Uterus (tissue), 3 donors: ENCODE measurements at regions not wholly inside any gene's neighbourhood (a gene's known extent, or its start where the extent isn't known, plus 50 kb on each side); places are given as distances from the start of the nearest gene placed in this dataset.
"Not testable (repeated sequence)": the region's sequence is repeated elsewhere in the genome, so short reads cannot be mapped to it uniquely, and the experiment has no call there.

Experiments used
- DNase-seq, 2 donors: peaks; one replicate each; pipeline ENCODE4 v3.0.0-alpha.2; 2019 to 2020
- H3K27ac ChIP-seq, 2 donors: fragments of 200-600 bp; sonication (generic); 1 replicate in 1 of 2; 2 replicates in 1 of 2; pipeline ENCODE4 v1.5.1; 2016 to 2018
- H3K27me3 ChIP-seq, 2 donors: fragments of 200-600 bp; sonication (generic); one replicate each; pipeline ENCODE4 v1.5.1; 2018 to 2019; ENCODE audit warnings: control low read depth in 1 of 2
- H3K36me3 ChIP-seq, 2 donors: fragments of 200-600 bp; sonication (generic); one replicate each; pipeline ENCODE4 v1.5.1; 2019; ENCODE audit warnings: control low read depth in 1 of 2
- H3K4me1 ChIP-seq, 2 donors: fragments of 200-600 bp; sonication (generic); one replicate each; pipeline ENCODE4 v1.5.1; 2018 to 2019; ENCODE audit warnings: control low read depth in 1 of 2
- H3K4me3 ChIP-seq, 2 donors: fragments of 200-600 bp; sonication (generic); 1 replicate in 1 of 2; 2 replicates in 1 of 2; pipeline ENCODE4 v1.5.1; 2018 to 2019; ENCODE audit warnings: mild to moderate bottlenecking in 1 of 2
- H3K9me3 ChIP-seq, 2 donors: fragments of 200-600 bp; sonication (generic); one replicate each; pipeline ENCODE4 v1.5.1; 2019; ENCODE audit warnings: control low read depth in 1 of 2
- POLR2A ChIP-seq, 2 donors: fragments of 450-650 bp; IDR thresholded peaks; one replicate each; pipeline ENCODE4 v1.6.1; 2016; ENCODE audit warnings: antibody characterized with exemption in 2 of 2, mild to moderate bottlenecking in 1 of 2, moderate library complexity in 1 of 2
- intact Hi-C: fragments of 100-400 bp; cut with DNase I; formaldehyde crosslinking; loops from one replicate; pipeline ENCODE4 v1.15.1; 2023; ENCODE audit warnings: low total_unique reads
- TF ChIP-seq, protein P1 (sequence below), 4 experiments: fragments of 200-600 bp in 2 of 4; fragments of 450-650 bp in 2 of 4; sonication (generic) in 2 of 4; IDR thresholded peaks; one replicate each; pipeline ENCODE4 v1.5.1; 2016 to 2019; ENCODE audit warnings: antibody characterized with exemption in 4 of 4, mild to moderate bottlenecking in 2 of 4, moderate library complexity in 1 of 4
- donor health status: DM: yes; HTN: yes; CAD: no.

DNA sequence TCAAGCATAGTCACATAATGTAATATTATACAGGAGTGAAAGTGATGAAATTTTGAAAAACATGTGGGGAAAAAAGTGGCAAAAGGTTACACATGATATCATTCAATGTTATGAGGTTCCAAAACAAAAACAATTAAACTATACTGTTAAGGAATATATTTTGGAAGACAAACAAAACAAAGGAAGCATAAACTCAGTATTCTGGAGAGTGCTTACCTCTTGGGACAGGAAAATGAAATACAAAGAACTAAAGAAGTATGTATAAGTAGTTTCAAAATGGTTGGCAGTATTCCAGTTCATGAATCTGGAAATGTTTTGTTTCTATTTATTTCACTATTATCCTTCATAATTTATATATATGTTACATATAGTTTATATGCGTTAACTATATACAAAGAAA, 213.5 kb downstream of the MOXD1 start:
- Histone ChIP-seq H3K27me3 (no peaks in the 10 kb centered on the region), H3K27ac (no peak overlapping the region), H3K36me3 (no peaks in the 10 kb centered on the region), H3K4me1 (no peaks in the 10 kb centered on the region), H3K9me3 (no peaks in the 10 kb centered on the region), H3K4me3 (no peak overlapping the region)
- intact Hi-C loops, result no loop called here
- DNase-seq, result no peak
- no peak for TF ChIP-seq POLR2A (IDR thresholded peaks at IDR 0.05)
- TF ChIP-seq, protein P1, sequence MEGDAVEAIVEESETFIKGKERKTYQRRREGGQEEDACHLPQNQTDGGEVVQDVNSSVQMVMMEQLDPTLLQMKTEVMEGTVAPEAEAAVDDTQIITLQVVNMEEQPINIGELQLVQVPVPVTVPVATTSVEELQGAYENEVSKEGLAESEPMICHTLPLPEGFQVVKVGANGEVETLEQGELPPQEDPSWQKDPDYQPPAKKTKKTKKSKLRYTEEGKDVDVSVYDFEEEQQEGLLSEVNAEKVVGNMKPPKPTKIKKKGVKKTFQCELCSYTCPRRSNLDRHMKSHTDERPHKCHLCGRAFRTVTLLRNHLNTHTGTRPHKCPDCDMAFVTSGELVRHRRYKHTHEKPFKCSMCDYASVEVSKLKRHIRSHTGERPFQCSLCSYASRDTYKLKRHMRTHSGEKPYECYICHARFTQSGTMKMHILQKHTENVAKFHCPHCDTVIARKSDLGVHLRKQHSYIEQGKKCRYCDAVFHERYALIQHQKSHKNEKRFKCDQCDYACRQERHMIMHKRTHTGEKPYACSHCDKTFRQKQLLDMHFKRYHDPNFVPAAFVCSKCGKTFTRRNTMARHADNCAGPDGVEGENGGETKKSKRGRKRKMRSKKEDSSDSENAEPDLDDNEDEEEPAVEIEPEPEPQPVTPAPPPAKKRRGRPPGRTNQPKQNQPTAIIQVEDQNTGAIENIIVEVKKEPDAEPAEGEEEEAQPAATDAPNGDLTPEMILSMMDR (IDR thresholded peaks at IDR 0.05), result no peak

DNA sequence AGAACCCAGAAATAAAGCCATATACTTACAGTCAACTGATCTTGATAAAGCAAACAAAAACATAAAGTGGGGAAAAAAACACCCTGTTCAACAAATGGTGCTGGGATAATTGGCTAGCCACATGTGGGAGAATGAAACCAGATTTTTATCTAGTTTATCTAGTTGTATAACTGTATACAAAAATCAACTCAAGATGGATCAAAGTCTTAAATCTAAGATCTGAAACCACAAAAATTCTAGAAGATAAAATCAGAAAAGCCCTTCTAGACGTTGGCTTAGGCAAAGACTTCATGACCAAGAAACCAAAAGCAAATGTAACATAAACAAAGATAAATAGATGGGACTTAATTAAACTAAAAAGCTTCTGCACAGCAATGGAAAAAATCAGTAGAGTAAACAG, 216.3 kb downstream of the MOXD1 start:
- H3K36me3 ChIP-seq, H3K4me3 ChIP-seq, DNase-seq, intact Hi-C loops, H3K27ac ChIP-seq, H3K27me3 ChIP-seq, H3K4me1 ChIP-seq, H3K9me3 ChIP-seq: not testable (repeated sequence)

DNA sequence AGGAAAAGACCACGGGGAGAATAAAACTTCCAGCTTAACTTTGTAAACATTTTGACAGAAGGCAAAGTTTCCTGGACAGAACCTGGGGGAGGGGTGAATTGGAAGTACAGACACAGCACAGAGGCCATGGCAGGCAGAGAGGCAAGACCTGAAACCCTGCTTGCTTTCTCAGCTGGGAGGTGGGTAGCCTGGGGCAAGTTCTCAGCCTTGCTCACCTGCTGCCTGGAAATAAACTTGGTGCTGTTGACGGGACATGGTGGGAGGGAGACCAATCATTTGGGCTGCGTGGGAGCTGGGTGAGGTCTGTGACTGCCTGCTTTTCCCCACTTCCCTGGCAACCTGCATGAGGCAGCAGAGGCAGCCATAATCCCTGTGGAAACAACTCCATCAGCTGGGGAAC, 221.3 kb downstream of the MOXD1 start:
- Histone ChIP-seq H3K9me3 (peaks cover 0 to under 1% of the 10 kb centered on the region in 2 donors), H3K27me3 (no peaks in the 10 kb centered on the region), H3K27ac (no peak overlapping the region), H3K36me3 (no peaks in the 10 kb centered on the region), H3K4me3 (no peak overlapping the region), H3K4me1 (no peaks in the 10 kb centered on the region)
- TF ChIP-seq POLR2A (IDR thresholded peaks at IDR 0.05), result no peak
- TF ChIP-seq, protein P1 (IDR thresholded peaks at IDR 0.05), result no peak
- no peak for DNase-seq
- intact Hi-C loops, result no loop called here

DNA sequence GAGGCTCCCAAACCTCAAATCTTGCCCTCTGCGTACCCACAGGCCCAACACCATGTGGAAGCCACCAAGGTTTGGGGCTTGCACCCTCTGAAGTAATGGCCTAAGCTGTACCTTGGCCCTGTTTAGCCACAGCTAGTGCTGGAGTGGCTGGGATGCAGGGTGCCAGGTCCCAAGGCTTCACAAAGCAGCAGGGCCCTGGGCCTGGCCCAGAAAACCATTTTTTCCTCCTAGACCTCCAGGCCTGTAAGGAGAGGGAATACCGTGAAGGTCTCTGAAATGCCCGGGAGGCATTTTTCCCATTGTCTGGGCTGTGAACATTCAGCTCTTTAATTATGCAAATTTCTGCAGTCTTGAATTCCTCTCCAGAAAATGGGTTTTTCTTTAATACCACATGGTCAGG, 223.7 kb upstream of the CCN2 start:
- TF ChIP-seq, protein P1 (IDR thresholded peaks at IDR 0.05), result no peak
- TF ChIP-seq POLR2A (IDR thresholded peaks at IDR 0.05), result no peak

DNA sequence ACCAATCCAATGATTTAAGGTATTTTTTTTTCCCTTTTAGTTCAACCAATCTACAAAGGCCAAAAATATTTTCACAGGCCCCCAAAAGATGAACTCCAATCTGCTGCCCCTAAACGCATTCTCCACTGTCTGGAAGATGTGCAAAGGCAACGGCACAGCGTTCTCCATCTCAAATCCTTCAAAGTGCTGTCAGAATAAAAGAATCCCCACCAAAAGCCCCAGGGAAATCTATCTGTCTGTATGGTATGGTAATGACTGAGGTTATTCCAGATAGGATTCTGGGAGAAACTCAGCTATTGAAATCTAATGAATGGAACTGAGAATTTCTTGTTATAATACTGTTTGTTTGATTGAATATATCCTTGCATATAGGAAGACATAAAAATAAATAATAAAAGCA, 217.8 kb upstream of the CCN2 start:
- Histone ChIP-seq H3K4me3 (no peak overlapping the region), H3K27ac (no peak overlapping the region), H3K36me3 (no peaks in the 10 kb centered on the region), H3K27me3 (no peaks in the 10 kb centered on the region), H3K9me3 (no peaks in the 10 kb centered on the region), H3K4me1 (no peaks in the 10 kb centered on the region)
- intact Hi-C loops, result no loop called here
- TF ChIP-seq, protein P1 (IDR thresholded peaks at IDR 0.05), result no peak
- TF ChIP-seq POLR2A (IDR thresholded peaks at IDR 0.05), result no peak
- DNase-seq, result no peak

More for the DNA sequence above, 223.7 kb upstream of the CCN2 start:
- H3K27me3 ChIP-seq, result no peaks in the 10 kb centered on the region
- no peaks in the 10 kb centered on the region for H3K4me1 ChIP-seq
- peaks cover 0 to 3% of the 10 kb centered on the region in 2 donors for H3K9me3 ChIP-seq
- no peak overlapping the region for H3K27ac ChIP-seq
- intact Hi-C loops, result no loop called here
- H3K36me3 ChIP-seq, result no peaks in the 10 kb centered on the region
- no peak overlapping the region for H3K4me3 ChIP-seq
- no peak for DNase-seq
